Coronary artery (tissue), 2 donors: ENCODE measurements at regions not wholly inside any gene's neighbourhood (a gene's known extent, or its start where the extent isn't known, plus 50 kb on each side); places are given as distances from the start of the nearest gene placed in this dataset.
"Not testable (repeated sequence)": the region's sequence is repeated elsewhere in the genome, so short reads cannot be mapped to it uniquely, and the experiment has no call there.

Experiments
- DNase-seq: peaks from one replicate; pipeline ENCODE4 v3.0.0-alpha.2; 2017; ENCODE audit warnings: low spot score
- H3K27ac ChIP-seq, 2 donors: fragments of 200-600 bp; sonication (generic); one replicate each; pipeline ENCODE4 v1.5.1; 2016 to 2019
- H3K4me3 ChIP-seq: fragments of 200-600 bp; sonication (generic); 2 replicates; pipeline ENCODE4 v1.5.1; 2016; ENCODE audit warnings: mild to moderate bottlenecking, moderate library complexity
- TF ChIP-seq, protein P1 (sequence below): fragments of 200-600 bp; sonication (generic); IDR thresholded peaks from one replicate; pipeline ENCODE4 v1.5.1; 2019; ENCODE audit warnings: antibody characterized with exemption

DNA sequence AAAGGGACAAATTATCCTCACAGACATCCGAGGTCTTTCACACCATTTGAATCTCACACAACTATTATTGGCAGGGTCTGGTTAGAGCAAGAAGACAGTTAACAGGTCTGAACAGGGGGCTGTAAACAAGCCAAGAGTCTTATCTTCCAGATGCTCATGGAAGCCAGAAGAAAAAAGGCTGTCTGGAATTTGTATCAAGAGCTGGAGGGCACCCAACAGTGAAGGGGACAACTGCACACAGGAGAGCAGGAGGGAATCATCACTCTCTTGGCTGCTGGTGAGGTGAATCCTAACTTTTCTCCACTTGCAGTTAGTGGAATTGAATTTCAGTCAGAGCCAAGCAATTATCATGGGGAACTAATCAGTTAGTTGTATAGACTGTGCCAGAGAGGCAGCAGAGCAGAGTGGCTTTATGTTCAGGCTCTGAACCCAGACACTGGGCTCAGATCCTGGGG lies 880.2 kb upstream of the AUTS2 start:
- DNase-seq, result no peak
- TF ChIP-seq, protein P1, sequence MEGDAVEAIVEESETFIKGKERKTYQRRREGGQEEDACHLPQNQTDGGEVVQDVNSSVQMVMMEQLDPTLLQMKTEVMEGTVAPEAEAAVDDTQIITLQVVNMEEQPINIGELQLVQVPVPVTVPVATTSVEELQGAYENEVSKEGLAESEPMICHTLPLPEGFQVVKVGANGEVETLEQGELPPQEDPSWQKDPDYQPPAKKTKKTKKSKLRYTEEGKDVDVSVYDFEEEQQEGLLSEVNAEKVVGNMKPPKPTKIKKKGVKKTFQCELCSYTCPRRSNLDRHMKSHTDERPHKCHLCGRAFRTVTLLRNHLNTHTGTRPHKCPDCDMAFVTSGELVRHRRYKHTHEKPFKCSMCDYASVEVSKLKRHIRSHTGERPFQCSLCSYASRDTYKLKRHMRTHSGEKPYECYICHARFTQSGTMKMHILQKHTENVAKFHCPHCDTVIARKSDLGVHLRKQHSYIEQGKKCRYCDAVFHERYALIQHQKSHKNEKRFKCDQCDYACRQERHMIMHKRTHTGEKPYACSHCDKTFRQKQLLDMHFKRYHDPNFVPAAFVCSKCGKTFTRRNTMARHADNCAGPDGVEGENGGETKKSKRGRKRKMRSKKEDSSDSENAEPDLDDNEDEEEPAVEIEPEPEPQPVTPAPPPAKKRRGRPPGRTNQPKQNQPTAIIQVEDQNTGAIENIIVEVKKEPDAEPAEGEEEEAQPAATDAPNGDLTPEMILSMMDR, result no peak
- Histone ChIP-seq H3K27ac (no peak overlapping the region), H3K4me3 (no peak overlapping the region)

DNA sequence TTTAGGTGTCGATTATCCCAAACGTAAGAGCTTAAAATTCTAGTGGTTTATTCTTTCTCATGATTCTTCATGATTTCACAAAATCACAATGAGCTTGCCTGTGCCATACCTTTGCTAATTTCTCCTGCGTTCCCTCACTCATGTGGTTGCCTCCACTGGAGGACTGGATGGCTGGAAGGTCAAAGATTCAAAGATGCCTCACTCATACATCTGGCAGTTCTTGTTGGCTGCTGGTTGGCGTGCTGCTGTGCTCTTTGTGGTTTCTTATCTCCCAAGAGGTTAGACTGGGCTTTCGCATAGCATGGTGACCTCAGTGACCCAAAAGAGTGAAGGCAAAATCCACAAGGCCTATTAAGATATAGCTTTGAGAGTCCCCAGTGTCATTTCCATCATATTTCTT lies 877.6 kb upstream of the AUTS2 start:
- DNase-seq, result no peak
- no peak overlapping the region for H3K4me3 ChIP-seq
- TF ChIP-seq, protein P1, result no peak
- no peak overlapping the region for H3K27ac ChIP-seq

DNA sequence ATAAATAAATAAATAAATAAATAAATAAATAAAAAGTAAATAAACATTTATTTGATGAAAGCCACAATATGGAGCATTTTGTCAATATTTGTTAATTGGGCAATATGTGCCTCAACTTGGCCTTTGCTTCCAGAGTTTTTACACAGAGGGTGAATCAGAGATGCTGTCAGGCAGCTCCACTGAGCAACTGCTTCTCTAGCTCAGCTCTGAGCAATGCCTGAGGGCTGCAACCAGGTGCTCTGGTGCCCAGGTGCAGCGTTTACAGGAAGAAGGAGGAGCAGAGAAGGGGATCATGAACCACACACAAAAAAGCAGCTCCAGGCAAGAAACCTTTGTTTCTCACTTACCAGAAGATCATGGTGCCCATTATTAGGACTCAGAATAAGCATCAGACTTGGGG lies 876.2 kb upstream of the AUTS2 start:
- no peak for DNase-seq
- TF ChIP-seq, protein P1, result no peak

DNA sequence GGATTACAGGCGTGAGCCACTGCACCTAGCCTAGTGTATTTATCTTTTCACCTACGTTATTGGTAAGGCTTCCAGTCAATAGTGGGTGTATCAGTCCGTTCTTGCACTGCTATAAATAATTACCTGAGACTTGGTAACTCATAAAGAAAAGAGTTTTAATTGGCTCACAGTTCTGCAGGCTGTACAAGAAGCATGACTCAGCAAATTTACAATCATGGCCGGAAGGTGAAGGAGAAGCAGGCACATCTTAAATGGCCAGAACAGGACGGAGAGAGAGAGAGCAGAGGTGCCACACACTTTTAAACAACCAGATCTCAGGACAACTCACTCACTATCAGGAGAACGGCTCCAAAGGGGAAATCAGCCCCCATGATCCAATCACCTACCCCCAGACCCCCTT lies 873.3 kb upstream of the AUTS2 start:
- H3K27ac ChIP-seq, result no peak overlapping the region
- no peak overlapping the region for H3K4me3 ChIP-seq
- TF ChIP-seq, protein P1, result no peak
- no peak for DNase-seq

More for the DNA sequence above, 876.2 kb upstream of the AUTS2 start:
- Histone ChIP-seq H3K4me3 (no peak overlapping the region), H3K27ac (no peak overlapping the region)

DNA sequence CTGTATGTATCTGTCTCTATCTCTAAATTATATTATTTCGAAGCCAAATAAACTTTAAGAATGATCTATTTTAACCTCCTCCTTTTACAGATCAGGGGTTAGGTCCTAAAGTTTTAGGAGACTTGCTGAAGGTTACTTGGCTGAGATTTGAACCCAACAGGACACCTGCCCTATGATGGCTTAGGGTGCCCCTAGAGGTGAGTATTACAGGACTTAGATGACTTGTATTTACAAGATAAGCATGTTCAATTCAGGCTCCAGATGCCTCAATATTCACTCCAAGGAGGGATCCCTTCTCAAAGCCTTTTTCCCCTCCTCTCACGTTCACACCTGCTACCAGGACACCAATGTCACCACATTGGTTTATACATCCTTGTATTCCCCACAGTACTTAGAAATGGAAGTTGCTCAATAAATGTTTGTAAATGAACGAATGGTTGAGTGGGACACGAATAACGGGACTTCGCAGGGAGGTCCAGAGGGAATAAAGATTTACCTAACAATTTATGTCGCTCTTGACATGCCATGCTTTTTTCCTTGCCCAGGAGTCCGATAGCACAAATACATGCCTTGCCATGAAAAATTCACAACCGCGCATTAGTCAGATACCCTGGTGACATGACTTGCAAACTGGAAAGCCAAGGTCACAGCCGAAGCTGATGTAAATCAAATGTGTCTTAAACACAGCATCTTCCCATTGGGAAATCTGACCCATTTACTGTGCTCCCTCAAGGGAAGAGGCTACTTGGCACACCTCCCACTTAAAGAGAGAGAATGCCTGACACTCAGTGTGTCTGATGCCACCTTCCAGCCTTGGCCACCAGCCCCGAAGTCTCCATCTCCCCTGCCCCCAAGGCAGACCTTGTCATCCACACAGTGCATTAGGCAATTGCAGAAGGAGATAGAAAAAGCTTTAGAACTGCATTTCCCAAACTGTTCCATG lies 872.2 kb upstream of the AUTS2 start:
- DNase-seq, result no peak
- Histone ChIP-seq H3K27ac (no peak overlapping the region), H3K4me3 (no peak overlapping the region)
- TF ChIP-seq, protein P1, result no peak

DNA sequence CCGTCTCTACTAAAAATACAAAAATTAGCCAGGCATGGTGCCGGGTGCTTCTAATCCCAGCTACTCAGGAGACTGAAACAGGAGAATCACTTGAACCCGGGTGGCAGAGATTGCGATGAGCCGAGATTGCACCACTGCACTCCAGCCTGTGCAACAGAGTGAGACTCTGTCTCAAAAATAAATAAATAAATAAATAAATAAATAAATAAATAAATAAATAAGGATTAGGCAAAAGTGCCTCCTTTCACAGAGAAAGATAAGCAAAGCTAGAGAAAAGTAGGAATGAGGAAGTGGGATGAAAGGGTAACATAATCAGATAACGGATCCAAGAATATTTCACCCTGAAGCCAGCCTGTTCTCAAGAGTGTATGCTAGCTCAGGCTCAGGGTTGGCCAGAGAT lies 869.6 kb upstream of the AUTS2 start:
- not testable (repeated sequence) for H3K27ac ChIP-seq, H3K4me3 ChIP-seq, DNase-seq

DNA sequence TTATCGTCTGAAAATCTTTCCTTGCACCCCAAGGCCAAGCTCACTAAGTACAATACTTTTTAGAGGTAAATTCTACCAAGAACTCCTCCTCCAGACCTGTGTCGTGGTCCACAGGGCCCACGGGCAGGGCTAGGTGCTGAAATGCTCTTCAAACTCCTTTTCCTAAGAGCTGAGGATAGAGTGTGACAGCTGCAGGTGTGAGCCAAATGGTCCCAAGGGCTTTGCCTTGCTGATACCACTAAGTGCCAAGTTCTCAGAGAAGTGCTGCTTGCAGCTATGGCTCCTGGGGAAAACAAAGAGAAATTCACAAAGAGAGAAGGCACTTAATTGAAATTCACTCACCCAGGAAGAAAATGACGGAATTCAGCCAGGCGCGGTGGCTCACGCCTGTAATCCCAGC lies 868.9 kb upstream of the AUTS2 start:
- Histone ChIP-seq H3K4me3 (no peak overlapping the region), H3K27ac (no peak overlapping the region)
- no peak for DNase-seq
- TF ChIP-seq, protein P1, result no peak
